SK-N-SH (cell line): ENCODE measurements at regions not wholly inside any gene's neighbourhood (a gene's known extent, or its start where the extent isn't known, plus 50 kb on each side); places are given as distances from the start of the nearest gene placed in this dataset.

ENCODE experiments used
- CTCF ChIA-PET: fragments of 300-600, 350-600 bp; formaldehyde crosslinking; extraction: SDS; loops from one replicate; lab custom pipeline; 2021; lab: Yijun Ruan, JAX
- POLR2A ChIA-PET: fragments of 350-600 bp; sonication (Branson Sonifier 250); formaldehyde crosslinking; extraction: SDS; loops from one replicate; lab custom pipeline; 2020; ENCODE audit warnings: antibody characterized with exemption, inconsistent platforms; lab: Yijun Ruan, JAX
- DNase-seq: peaks from one replicate; pipeline ENCODE4 v3.0.0; 2012
- H2AFZ ChIP-seq: fragments of 200-600 bp; sonication (generic); 2 replicates; pipeline ENCODE4 v1.8.1; 2016; ENCODE audit warnings: antibody characterized with exemption, mild to moderate bottlenecking, low read depth
- H3F3A ChIP-seq: fragments of 200-600 bp; sonication (generic); replicated peaks from 2 replicates; pipeline ENCODE3; 2016; ENCODE audit warnings: antibody characterized with exemption, mild to moderate bottlenecking; ENCODE audit not compliant: insufficient read depth
- H3K27ac ChIP-seq, 2 experiments: fragments of 200-500 bp in 1 of 2; fragments of 200-600 bp in 1 of 2; sonication (Bioruptor generic) in 1 of 2; sonication (generic), shearing (Covaris generic) in 1 of 2; 2 replicates each; pipeline versions ENCODE4 v1.5.1 to v1.6.1; 2014 to 2016; ENCODE audit warnings: low read depth in 2 of 2, inconsistent platforms in 1 of 2, low read length in 1 of 2, mild to moderate bottlenecking in 1 of 2, mixed read lengths in 1 of 2
- H3K27me3 ChIP-seq: fragments of 200-600 bp; sonication (generic), shearing (Covaris generic); 2 replicates; pipeline ENCODE4 v1.6.1; 2016; ENCODE audit warnings: mixed run types; ENCODE audit not compliant: insufficient read depth
- H3K36me3 ChIP-seq, 2 experiments: fragments of 200-500 bp in 1 of 2; fragments of 200-600 bp in 1 of 2; sonication (Bioruptor generic) in 1 of 2; sonication (generic) in 1 of 2; replicated peaks in 1 of 2; 2 replicates each; pipeline versions ENCODE3 to v1.5.1; 2014 to 2016; ENCODE audit warnings: low read length in 1 of 2, mild to moderate bottlenecking in 1 of 2; ENCODE audit not compliant: insufficient read depth in 2 of 2, control insufficient read depth in 1 of 2
- H3K4me1 ChIP-seq, 2 experiments: fragments of 200-500 bp in 1 of 2; fragments of 200-600 bp in 1 of 2; sonication (Bioruptor generic) in 1 of 2; sonication (generic), shearing (Covaris generic) in 1 of 2; 2 replicates each; pipeline versions ENCODE4 v1.5.1 to v1.6.1; 2014 to 2016; ENCODE audit warnings: low read depth in 1 of 2, low read length in 1 of 2, mixed run types in 1 of 2; ENCODE audit not compliant: insufficient read depth in 2 of 2, control insufficient read depth in 1 of 2
- H3K4me2 ChIP-seq: fragments of 200-600 bp; sonication (generic), shearing (Covaris generic); 2 replicates; pipeline ENCODE4 v1.6.1; 2017; ENCODE audit warnings: mixed run types
- H3K4me3 ChIP-seq, 2 experiments: fragments of 200-500 bp in 1 of 2; fragments of 200-600 bp in 1 of 2; sonication (Bioruptor generic) in 1 of 2; sonication (generic), shearing (Covaris generic) in 1 of 2; 2 replicates each; pipeline versions ENCODE4 v1.5.1 to v1.8.1; 2014 to 2016; ENCODE audit warnings: low read depth in 2 of 2, inconsistent platforms in 1 of 2, low read length in 1 of 2, mild to moderate bottlenecking in 1 of 2, mixed read lengths in 1 of 2, moderate library complexity in 1 of 2
- H3K79me2 ChIP-seq: fragments of 200-600 bp; sonication (generic); 2 replicates; pipeline ENCODE4 v1.8.1; 2017; ENCODE audit warnings: mild to moderate bottlenecking; ENCODE audit not compliant: insufficient read depth
- H3K9ac ChIP-seq: fragments of 200-600 bp; sonication (generic); 2 replicates; pipeline ENCODE4 v1.6.1; 2017; ENCODE audit warnings: mixed run types
- H3K9me2 ChIP-seq: fragments of 200-600 bp; sonication (generic); 2 replicates; pipeline ENCODE4 v1.6.1; 2017; ENCODE audit warnings: mixed run types
- H3K9me3 ChIP-seq: fragments of 200-600 bp; sonication (generic); 2 replicates; pipeline ENCODE4 v1.6.1; 2017; ENCODE audit warnings: mixed run types, mild to moderate bottlenecking, moderate library complexity
- H4K20me1 ChIP-seq: fragments of 200-600 bp; sonication (generic); 2 replicates; pipeline ENCODE4 v1.6.1; 2017; ENCODE audit warnings: mild to moderate bottlenecking, mixed run types; ENCODE audit not compliant: insufficient read depth
- CTCF ChIP-seq: fragments of 200-600 bp; sonication (generic); IDR thresholded peaks from 2 replicates; pipeline ENCODE4 v1.6.1; 2017; ENCODE audit warnings: antibody characterized with exemption, mild to moderate bottlenecking, moderate library complexity
- ELF1 ChIP-seq: IDR thresholded peaks from 2 replicates; pipeline ENCODE4 v1.4.0; 2012
- FOXJ3 ChIP-seq: sonication (generic); formaldehyde crosslinking; IDR thresholded peaks from 2 replicates; pipeline ENCODE4 v1.5.1; 2020; ENCODE audit warnings: mild to moderate bottlenecking, missing genetic modification reagents
- FOXM1 ChIP-seq: IDR thresholded peaks from 2 replicates; pipeline ENCODE4 v1.4.0; 2012; ENCODE audit warnings: low read depth, mild to moderate bottlenecking
- GATA2 ChIP-seq: sonication (generic); formaldehyde crosslinking; IDR thresholded peaks from 2 replicates; pipeline ENCODE4 v1.5.0; 2020; ENCODE audit warnings: mild to moderate bottlenecking, missing genetic modification reagents
- MXI1 ChIP-seq: IDR thresholded peaks from 2 replicates; pipeline ENCODE4 v1.6.1; 2012; ENCODE audit warnings: mild to moderate bottlenecking, low read depth, low read length, improper control_type of control experiment
- NRF1 ChIP-seq: IDR thresholded peaks from 2 replicates; pipeline ENCODE4 v1.6.1; 2012; ENCODE audit warnings: low read depth, mild to moderate bottlenecking, low read length
- RAD21 ChIP-seq: IDR thresholded peaks from 2 replicates; pipeline ENCODE4 v1.6.1; 2012; ENCODE audit warnings: mild to moderate bottlenecking, low read length
- RXRA ChIP-seq: IDR thresholded peaks from 2 replicates; pipeline ENCODE4 v1.4.0; 2012; ENCODE audit warnings: low read depth, mild to moderate bottlenecking, borderline replicate concordance
- TCF12 ChIP-seq: IDR thresholded peaks from 2 replicates; pipeline ENCODE4 v1.4.0; 2012
- USF1 ChIP-seq: IDR thresholded peaks from 2 replicates; pipeline ENCODE4 v1.4.0; 2012; ENCODE audit warnings: low read depth, borderline replicate concordance
- YY1 ChIP-seq: IDR thresholded peaks from 2 replicates; pipeline ENCODE4 v1.4.0; 2012; ENCODE audit warnings: low read depth, mild to moderate bottlenecking
- WGBS: methylation state at CpG from one replicate; pipeline ENCODE4 v1.1.6; 2017; ENCODE audit warnings: low lambda C conversion rate; 5-methylcytosine and 5-hydroxymethylcytosine counted together
- TF ChIP-seq, protein P1 (sequence below): IDR thresholded peaks from 2 replicates; pipeline ENCODE4 v1.4.0; 2012; ENCODE audit warnings: low read depth, borderline replicate concordance
- TF ChIP-seq, protein P2 (sequence below): fragments of 150-350 bp; IDR thresholded peaks from 2 replicates; pipeline ENCODE4 v1.6.1; 2016; ENCODE audit warnings: mild to moderate bottlenecking, low read depth, low read length

- TF ChIP-seq ELF1, result no peak
- no peak for TF ChIP-seq GATA2 (CRISPR knock-in tag)
- TF ChIP-seq NRF1, result no peak
- TF ChIP-seq, protein P1, sequence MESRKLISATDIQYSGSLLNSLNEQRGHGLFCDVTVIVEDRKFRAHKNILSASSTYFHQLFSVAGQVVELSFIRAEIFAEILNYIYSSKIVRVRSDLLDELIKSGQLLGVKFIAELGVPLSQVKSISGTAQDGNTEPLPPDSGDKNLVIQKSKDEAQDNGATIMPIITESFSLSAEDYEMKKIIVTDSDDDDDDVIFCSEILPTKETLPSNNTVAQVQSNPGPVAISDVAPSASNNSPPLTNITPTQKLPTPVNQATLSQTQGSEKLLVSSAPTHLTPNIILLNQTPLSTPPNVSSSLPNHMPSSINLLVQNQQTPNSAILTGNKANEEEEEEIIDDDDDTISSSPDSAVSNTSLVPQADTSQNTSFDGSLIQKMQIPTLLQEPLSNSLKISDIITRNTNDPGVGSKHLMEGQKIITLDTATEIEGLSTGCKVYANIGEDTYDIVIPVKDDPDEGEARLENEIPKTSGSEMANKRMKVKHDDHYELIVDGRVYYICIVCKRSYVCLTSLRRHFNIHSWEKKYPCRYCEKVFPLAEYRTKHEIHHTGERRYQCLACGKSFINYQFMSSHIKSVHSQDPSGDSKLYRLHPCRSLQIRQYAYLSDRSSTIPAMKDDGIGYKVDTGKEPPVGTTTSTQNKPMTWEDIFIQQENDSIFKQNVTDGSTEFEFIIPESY, result no peak
- no peak for TF ChIP-seq YY1
- TF ChIP-seq RAD21, result no peak
- TF ChIP-seq USF1, result no peak
- TF ChIP-seq, protein P2, sequence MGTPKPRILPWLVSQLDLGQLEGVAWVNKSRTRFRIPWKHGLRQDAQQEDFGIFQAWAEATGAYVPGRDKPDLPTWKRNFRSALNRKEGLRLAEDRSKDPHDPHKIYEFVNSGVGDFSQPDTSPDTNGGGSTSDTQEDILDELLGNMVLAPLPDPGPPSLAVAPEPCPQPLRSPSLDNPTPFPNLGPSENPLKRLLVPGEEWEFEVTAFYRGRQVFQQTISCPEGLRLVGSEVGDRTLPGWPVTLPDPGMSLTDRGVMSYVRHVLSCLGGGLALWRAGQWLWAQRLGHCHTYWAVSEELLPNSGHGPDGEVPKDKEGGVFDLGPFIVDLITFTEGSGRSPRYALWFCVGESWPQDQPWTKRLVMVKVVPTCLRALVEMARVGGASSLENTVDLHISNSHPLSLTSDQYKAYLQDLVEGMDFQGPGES, result no peak
- POLR2A ChIA-PET, result no interaction called here
- no peak overlapping the region for H3K4me2 ChIP-seq
- no peaks in the 10 kb centered on the region for H3K27me3 ChIP-seq
- H3K9me2 ChIP-seq, result no peaks in the 10 kb centered on the region
- no peaks in the 10 kb centered on the region for H3F3A ChIP-seq
- H3K4me3 ChIP-seq, result no peak overlapping the region
- no peaks in the 10 kb centered on the region for H3K4me1 ChIP-seq
- DNase-seq, result no peak
- no peak overlapping the region for H3K9ac ChIP-seq
- no peaks in the 10 kb centered on the region for H3K9me3 ChIP-seq
- H3K79me2 ChIP-seq, result no peaks in the 10 kb centered on the region
- H4K20me1 ChIP-seq, result no peaks in the 10 kb centered on the region
- H3K36me3 ChIP-seq, result no peaks in the 10 kb centered on the region
- no peak overlapping the region for H2AFZ ChIP-seq
- H3K27ac ChIP-seq, result no peak overlapping the region
- CTCF ChIA-PET, result no interaction called here
Observed at GRCh38 chr4:163804001-163804400, 309.5 kb downstream of the TMA16 start.

GRCh38 chr4:163806653-163807052, 312.2 kb downstream of the TMA16 start:
- Histone ChIP-seq H4K20me1 (no peaks in the 10 kb centered on the region), H3K79me2 (no peaks in the 10 kb centered on the region), H2AFZ (no peak overlapping the region), H3K36me3 (no peaks in the 10 kb centered on the region), H3K4me2 (no peak overlapping the region), H3K9ac (no peak overlapping the region), H3K9me3 (no peaks in the 10 kb centered on the region), H3K4me1 (no peaks in the 10 kb centered on the region), H3K9me2 (no peaks in the 10 kb centered on the region), H3F3A (no peaks in the 10 kb centered on the region), H3K4me3 (no peak overlapping the region), H3K27ac (no peak overlapping the region), H3K27me3 (no peaks in the 10 kb centered on the region)
- no peak for DNase-seq
- ChIA-PET CTCF (no interaction called here), POLR2A (no interaction called here)
- 7% methylated on average over 2 of the region's 2 CpGs for WGBS
- TF ChIP-seq MXI1 (no peak), NRF1 (no peak), FOXJ3 (CRISPR knock-in tag) (no peak), GATA2 (CRISPR knock-in tag) (no peak), ELF1 (no peak), RXRA (no peak), FOXM1 (no peak), CTCF (no peak), TCF12 (no peak)
- TF ChIP-seq, protein P1, result no peak
